ENCODE measurements at regions not wholly inside any gene's neighbourhood (a gene's known extent, or its start where the extent isn't known, plus 50 kb on each side); places are given as distances from the start of the nearest gene placed in this dataset.

- TF ChIP-seq HOXB13 (CRISPR knock-in tag; IDR thresholded peaks at IDR 0.05; ENCODE audit: low read depth) = no peak
- no peak for TF ChIP-seq POLR2AphosphoS2 (conservative IDR thresholded peaks at IDR 0.05; ENCODE audit: low read length)
- TF ChIP-seq MYC (IDR thresholded peaks at IDR 0.05; ENCODE audit: borderline replicate concordance, low read length) = no peak
- TF ChIP-seq HOXA7 (CRISPR knock-in tag; IDR thresholded peaks at IDR 0.05) = no peak
- TF ChIP-seq, protein P1, sequence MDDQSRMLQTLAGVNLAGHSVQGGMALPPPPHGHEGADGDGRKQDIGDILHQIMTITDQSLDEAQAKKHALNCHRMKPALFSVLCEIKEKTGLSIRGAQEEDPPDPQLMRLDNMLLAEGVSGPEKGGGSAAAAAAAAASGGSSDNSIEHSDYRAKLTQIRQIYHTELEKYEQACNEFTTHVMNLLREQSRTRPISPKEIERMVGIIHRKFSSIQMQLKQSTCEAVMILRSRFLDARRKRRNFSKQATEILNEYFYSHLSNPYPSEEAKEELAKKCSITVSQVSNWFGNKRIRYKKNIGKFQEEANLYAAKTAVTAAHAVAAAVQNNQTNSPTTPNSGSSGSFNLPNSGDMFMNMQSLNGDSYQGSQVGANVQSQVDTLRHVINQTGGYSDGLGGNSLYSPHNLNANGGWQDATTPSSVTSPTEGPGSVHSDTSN (IDR thresholded peaks at IDR 0.05) = no peak
- no peak for TF ChIP-seq RCOR1 (IDR thresholded peaks at IDR 0.05; ENCODE audit: low read depth, low read length)
Observed at GRCh38 chr5:33283243-33283642, 157.5 kb upstream of the TARS1 start.

Measured in A549 (cell line).